ENCODE measurements at regions not wholly inside any gene's neighbourhood (a gene's known extent, or its start where the extent isn't known, plus 50 kb on each side); places are given as distances from the start of the nearest gene placed in this dataset.

DNA sequence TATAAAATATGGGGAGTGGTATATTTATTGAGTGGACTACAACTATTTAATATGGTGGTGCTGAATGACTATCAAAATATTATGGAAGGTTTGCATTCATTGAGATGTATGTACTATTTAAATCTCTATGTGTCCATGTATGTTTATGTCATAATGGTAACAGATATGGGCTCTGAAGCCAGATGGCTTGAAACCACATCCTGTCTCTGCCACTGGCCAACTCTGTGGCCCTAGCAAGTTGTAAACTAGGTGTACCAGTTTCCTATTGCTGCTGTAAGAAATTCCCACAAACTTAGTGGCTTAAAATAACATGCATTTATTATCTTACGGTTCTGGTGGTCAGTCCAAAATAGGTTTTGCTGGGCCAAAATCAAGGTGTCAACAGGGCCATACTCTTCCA is 198.1 kb upstream of the NFE2L3 start:
- no peak for FAIRE-seq
- intact Hi-C loops (cut with DNase I): no loop called here

DNA sequence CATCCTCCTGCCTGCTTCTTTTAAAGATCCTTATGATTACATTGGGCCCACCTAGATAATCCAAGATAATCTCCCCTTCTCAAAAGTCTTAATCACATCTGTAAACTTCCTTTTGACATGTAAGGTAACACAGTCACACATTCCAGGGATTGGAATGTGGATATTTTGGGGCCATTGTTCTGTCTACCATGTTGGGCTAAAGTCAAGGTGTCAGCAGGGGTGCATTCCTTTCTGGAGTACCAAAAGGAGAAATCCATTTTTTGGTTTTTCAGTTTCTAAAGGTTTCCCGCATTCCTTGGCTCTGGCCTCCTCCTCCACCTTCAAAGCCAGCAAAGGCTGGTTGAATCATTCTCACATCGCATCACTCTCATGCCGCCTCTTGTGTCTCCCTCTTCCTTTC is 197.6 kb upstream of the NFE2L3 start:
- H3K9ac ChIP-seq (ENCODE audit: low read length in 3 of 3): no peak overlapping the region
- intact Hi-C loops (cut with DNase I): no loop called here
- no peak for DNase-seq
- no peaks in the 10 kb centered on the region for H3K36me3 ChIP-seq (ENCODE audit: control insufficient read depth in 2 of 3, insufficient read depth in 3 of 3, low read length in 3 of 3)
- FAIRE-seq: no peak
- no peaks in the 10 kb centered on the region for H3K27me3 ChIP-seq (ENCODE audit: control insufficient read depth, insufficient read depth, low read length)
- H3K4me3 ChIP-seq (ENCODE audit: low read length in 3 of 3): no peak overlapping the region
- TF ChIP-seq, protein P1, sequence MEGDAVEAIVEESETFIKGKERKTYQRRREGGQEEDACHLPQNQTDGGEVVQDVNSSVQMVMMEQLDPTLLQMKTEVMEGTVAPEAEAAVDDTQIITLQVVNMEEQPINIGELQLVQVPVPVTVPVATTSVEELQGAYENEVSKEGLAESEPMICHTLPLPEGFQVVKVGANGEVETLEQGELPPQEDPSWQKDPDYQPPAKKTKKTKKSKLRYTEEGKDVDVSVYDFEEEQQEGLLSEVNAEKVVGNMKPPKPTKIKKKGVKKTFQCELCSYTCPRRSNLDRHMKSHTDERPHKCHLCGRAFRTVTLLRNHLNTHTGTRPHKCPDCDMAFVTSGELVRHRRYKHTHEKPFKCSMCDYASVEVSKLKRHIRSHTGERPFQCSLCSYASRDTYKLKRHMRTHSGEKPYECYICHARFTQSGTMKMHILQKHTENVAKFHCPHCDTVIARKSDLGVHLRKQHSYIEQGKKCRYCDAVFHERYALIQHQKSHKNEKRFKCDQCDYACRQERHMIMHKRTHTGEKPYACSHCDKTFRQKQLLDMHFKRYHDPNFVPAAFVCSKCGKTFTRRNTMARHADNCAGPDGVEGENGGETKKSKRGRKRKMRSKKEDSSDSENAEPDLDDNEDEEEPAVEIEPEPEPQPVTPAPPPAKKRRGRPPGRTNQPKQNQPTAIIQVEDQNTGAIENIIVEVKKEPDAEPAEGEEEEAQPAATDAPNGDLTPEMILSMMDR (IDR thresholded peaks at IDR 0.05; ENCODE audit: borderline replicate concordance, extremely low read depth, insufficient read depth): no peak
- no peaks in the 10 kb centered on the region for H3K9me3 ChIP-seq (ENCODE audit: control insufficient read depth in 2 of 3, insufficient read depth in 1 of 3, low read length in 3 of 3)
- no peak overlapping the region for H3K27ac ChIP-seq (ENCODE audit: low read depth in 2 of 2, low read length in 2 of 2)
- peaks cover 0 to 9% (median 0%) of the 10 kb centered on the region in 3 donors for H3K4me1 ChIP-seq (ENCODE audit: control insufficient read depth in 2 of 3, insufficient read depth in 2 of 3, low read depth in 1 of 3, low read length in 3 of 3)

More for the DNA sequence above, 198.1 kb upstream of the NFE2L3 start:
- no peak for DNase-seq
- no peaks in the 10 kb centered on the region for H3K9me3 ChIP-seq (ENCODE audit: control insufficient read depth in 2 of 3, insufficient read depth in 1 of 3, low read length in 3 of 3)
- H3K4me3 ChIP-seq (ENCODE audit: low read length in 3 of 3): no peak overlapping the region
- no peak overlapping the region for H3K27ac ChIP-seq (ENCODE audit: low read depth in 2 of 2, low read length in 2 of 2)
- TF ChIP-seq, protein P1 (IDR thresholded peaks at IDR 0.05; ENCODE audit: borderline replicate concordance, extremely low read depth, insufficient read depth): no peak
- H3K27me3 ChIP-seq (ENCODE audit: control insufficient read depth, insufficient read depth, low read length): no peaks in the 10 kb centered on the region
- H3K9ac ChIP-seq (ENCODE audit: low read length in 3 of 3): no peak overlapping the region
- H3K36me3 ChIP-seq (ENCODE audit: control insufficient read depth in 2 of 3, insufficient read depth in 3 of 3, low read length in 3 of 3): no peaks in the 10 kb centered on the region
- H3K4me1 ChIP-seq (ENCODE audit: control insufficient read depth in 2 of 3, insufficient read depth in 2 of 3, low read depth in 1 of 3, low read length in 3 of 3): peaks cover 0 to 9% (median 0%) of the 10 kb centered on the region in 3 donors

DNA sequence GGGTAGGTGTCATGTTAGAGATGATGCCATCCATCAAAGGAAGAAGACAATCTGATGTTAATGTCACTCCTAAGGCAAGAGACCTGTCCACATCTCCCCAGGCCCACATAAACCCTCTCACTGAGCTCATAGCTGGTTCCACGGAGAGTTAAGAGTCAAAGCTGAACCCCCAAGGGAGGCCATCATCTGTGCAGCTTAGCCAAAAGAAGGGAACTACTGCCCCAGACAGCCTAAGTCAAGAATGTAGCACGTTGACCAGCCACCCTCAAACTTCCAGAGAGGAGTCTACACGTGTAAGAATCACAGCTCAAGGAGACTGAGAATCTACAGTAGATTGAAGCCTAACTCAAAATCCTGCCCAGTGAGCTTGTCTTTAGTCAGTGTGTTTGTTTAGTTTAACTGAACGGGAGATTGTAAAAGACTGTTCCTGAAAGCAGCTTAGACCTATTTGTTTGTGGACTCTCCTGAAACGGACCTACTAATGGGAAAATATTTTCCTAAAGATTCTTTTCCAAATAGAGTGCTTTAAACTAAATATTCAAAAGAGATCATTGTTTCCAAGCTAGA is 192.7 kb upstream of the NFE2L3 start:
- Histone ChIP-seq H3K4me3 (ENCODE audit: low read length in 3 of 3) (no peak overlapping the region), H3K9me3 (ENCODE audit: control insufficient read depth in 2 of 3, insufficient read depth in 1 of 3, low read length in 3 of 3) (no peaks in the 10 kb centered on the region), H3K36me3 (ENCODE audit: control insufficient read depth in 2 of 3, insufficient read depth in 3 of 3, low read length in 3 of 3) (no peaks in the 10 kb centered on the region), H3K27ac (ENCODE audit: low read depth in 2 of 2, low read length in 2 of 2) (no peak overlapping the region), H3K27me3 (ENCODE audit: control insufficient read depth, insufficient read depth, low read length) (no peaks in the 10 kb centered on the region), H3K4me1 (ENCODE audit: control insufficient read depth in 2 of 3, insufficient read depth in 2 of 3, low read depth in 1 of 3, low read length in 3 of 3) (peaks cover 0 to 3% (median 0%) of the 10 kb centered on the region in 3 donors), H3K9ac (ENCODE audit: low read length in 3 of 3) (no peak overlapping the region)
- intact Hi-C loops (cut with DNase I): no loop called here
- FAIRE-seq (no peak), DNase-seq (no peak)
- TF ChIP-seq, protein P1 (IDR thresholded peaks at IDR 0.05; ENCODE audit: borderline replicate concordance, extremely low read depth, insufficient read depth): no peak

DNA sequence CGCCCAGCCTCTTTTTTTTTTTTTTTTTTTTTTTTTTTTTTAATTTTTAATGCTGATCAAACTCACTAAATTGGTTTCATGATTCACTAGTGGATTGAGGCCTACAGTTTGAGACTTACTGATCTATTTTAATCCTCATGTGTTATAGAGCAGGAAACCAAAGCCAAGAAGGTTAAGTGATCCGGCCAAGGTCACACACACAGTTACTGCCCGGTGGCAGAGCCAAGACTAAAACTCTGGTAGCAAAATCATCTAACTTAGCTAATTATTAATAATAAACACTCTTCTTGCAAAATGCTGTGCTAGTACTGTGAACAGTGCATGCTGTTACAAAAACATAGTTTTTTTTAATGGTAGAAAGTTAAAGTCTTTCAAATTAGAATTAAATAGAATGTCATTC is 188.3 kb upstream of the NFE2L3 start:
- H3K9me3 ChIP-seq (ENCODE audit: control insufficient read depth in 2 of 3, insufficient read depth in 1 of 3, low read length in 3 of 3): no peaks in the 10 kb centered on the region
- H3K27me3 ChIP-seq (ENCODE audit: control insufficient read depth, insufficient read depth, low read length): no peaks in the 10 kb centered on the region
- no peak overlapping the region for H3K27ac ChIP-seq (ENCODE audit: low read depth in 2 of 2, low read length in 2 of 2)
- H3K36me3 ChIP-seq (ENCODE audit: control insufficient read depth in 2 of 3, insufficient read depth in 3 of 3, low read length in 3 of 3): no peaks in the 10 kb centered on the region
- DNase-seq: no peak
- FAIRE-seq: peak; percentile 78
- H3K9ac ChIP-seq (ENCODE audit: low read length in 3 of 3): no peak overlapping the region
- H3K4me3 ChIP-seq (ENCODE audit: low read length in 3 of 3): no peak overlapping the region
- TF ChIP-seq, protein P1 (IDR thresholded peaks at IDR 0.05; ENCODE audit: borderline replicate concordance, extremely low read depth, insufficient read depth): no peak
- H3K4me1 ChIP-seq (ENCODE audit: control insufficient read depth in 2 of 3, insufficient read depth in 2 of 3, low read depth in 1 of 3, low read length in 3 of 3): peaks cover 0 to 3% (median 0%) of the 10 kb centered on the region in 3 donors
- intact Hi-C loops (cut with DNase I): no loop called here

All from kidney (tissue), 13 donors.